Right lobe of liver (tissue), 6 donors: ENCODE measurements at regions not wholly inside any gene's neighbourhood (a gene's known extent, or its start where the extent isn't known, plus 50 kb on each side); places are given as distances from the start of the nearest gene placed in this dataset.

Experiments
- ATAC-seq, 4 donors: fragments of 200-7000 bp; cut with Tn5 transposase; one replicate each; pipeline ENCODE4 v1.9.1; 2020; ENCODE audit warnings: mild to moderate bottlenecking in 4 of 4, moderate library complexity in 4 of 4
- DNase-seq, 3 donors: peaks; one replicate each; pipeline ENCODE4 v3.0.0-alpha.2; 2020
- H3K27ac ChIP-seq, 3 donors: fragments of 200-600 bp; one replicate each; pipeline ENCODE4 v1.8.0; 2022
- H3K27me3 ChIP-seq, 2 donors: fragments of 200-600 bp; one replicate each; pipeline ENCODE4 v1.8.0; 2022
- H3K36me3 ChIP-seq, 4 donors: fragments of 200-600 bp; sonication (generic) in 1 of 4; one replicate each; pipeline versions ENCODE4 v1.5.1 to v1.8.0; 2017 to 2022; ENCODE audit warnings: control low read depth in 1 of 4
- H3K4me1 ChIP-seq, 4 donors: fragments of 200-600 bp; sonication (generic) in 1 of 4; one replicate each; pipeline versions ENCODE4 v1.5.1 to v1.8.0; 2017 to 2022; ENCODE audit warnings: control low read depth in 1 of 4
- H3K4me3 ChIP-seq, 3 donors: fragments of 200-600 bp; one replicate each; pipeline ENCODE4 v1.8.0; 2022
- H3K9me3 ChIP-seq, 4 donors: fragments of 200-600 bp; sonication (generic) in 1 of 4; one replicate each; pipeline versions ENCODE4 v1.5.1 to v1.8.0; 2017 to 2022; ENCODE audit warnings: control low read depth in 1 of 4
- CTCF ChIP-seq, 4 donors: fragments of 200-600 bp in 3 of 4; fragments of 450-650 bp in 1 of 4; IDR thresholded peaks; one replicate each; pipeline versions ENCODE4 v1.5.1 to v1.8.0; 2016 to 2022; ENCODE audit warnings: antibody characterized with exemption in 4 of 4, mild to moderate bottlenecking in 2 of 4
- POLR2A ChIP-seq: fragments of 450-650 bp; IDR thresholded peaks from one replicate; pipeline ENCODE4 v1.6.1; 2017; ENCODE audit warnings: antibody characterized with exemption, mild to moderate bottlenecking
- WGBS: methylation state at CpG from one replicate; pipeline ENCODE4 v1.1.6; 2018; ENCODE audit warnings: low coverage, low lambda C conversion rate; ENCODE audit not compliant: insufficient coverage; ENCODE audit errors: missing lambda C conversion rate; 5-methylcytosine and 5-hydroxymethylcytosine counted together
- intact Hi-C, 2 donors: fragments of 100-400 bp; cut with DNase I; formaldehyde crosslinking; loops; one replicate each; pipeline versions ENCODE4 v1.11.2 to v1.14.1; 2022
- donor health status: DM: no; HTN: yes; CAD: no.
- donor health status: DM: no; HTN: no; CAD: no.
- donor health status: DM: no; HTN: no; CAD: no.
- donor health status: DM: no; HTN: yes; CAD: no.
- donor health status: DM: no; HTN: yes; CAD: no.

- DNase-seq (no peak), ATAC-seq (no peak)
- intact Hi-C loops, result loop anchor here (10.0 kb wide), 1 partner anchor 728 kb away; no protein-coding TSS in a partner anchor
- no peaks in the 10 kb centered on the region for H3K27me3 ChIP-seq
- no peaks in the 10 kb centered on the region for H3K4me1 ChIP-seq
- TF ChIP-seq CTCF (IDR thresholded peaks at IDR 0.05) (no peak), POLR2A (no peak)
- H3K27ac ChIP-seq, result no peak overlapping the region
- H3K4me3 ChIP-seq, result no peak overlapping the region
- 18% methylated on average over 2 of the region's 10 CpGs for whole genome bisulfite sequencing
- no peaks in the 10 kb centered on the region for H3K9me3 ChIP-seq
- H3K36me3 ChIP-seq, result no peaks in the 10 kb centered on the region
These were observed 223.7 kb upstream of the CSF3R start for GRCh38 chr1:36706416-36706815.

GRCh38 chr1:36705629-36706028, 222.9 kb upstream of the CSF3R start:
- Histone ChIP-seq H3K4me1 (no peaks in the 10 kb centered on the region), H3K4me3 (no peak overlapping the region), H3K27ac (no peak overlapping the region), H3K27me3 (no peaks in the 10 kb centered on the region), H3K36me3 (no peaks in the 10 kb centered on the region), H3K9me3 (no peaks in the 10 kb centered on the region)
- ATAC-seq (no peak), DNase-seq (no peak)
- intact Hi-C loops, result loop anchor here (10.0 kb wide), 1 partner anchor 729 kb away; no protein-coding TSS in a partner anchor
- no peak for TF ChIP-seq POLR2A
- TF ChIP-seq CTCF (IDR thresholded peaks at IDR 0.05), result no peak
- WGBS, result no CpG with 5 or more reads among the region's 4 CpGs

- peak; percentile 71 to 78 (median 74) for DNase-seq
- intact Hi-C loops, result loop anchor here (10.0 kb wide), 1 partner anchor 731 kb away; no protein-coding TSS in a partner anchor
- Histone ChIP-seq H3K27me3 (no peaks in the 10 kb centered on the region), H3K4me1 (no peaks in the 10 kb centered on the region), H3K36me3 (no peaks in the 10 kb centered on the region), H3K9me3 (no peaks in the 10 kb centered on the region), H3K27ac (no peak overlapping the region), H3K4me3 (no peak overlapping the region)
- WGBS, result 15% methylated on average over 18 of the region's 19 CpGs
- ATAC-seq, result peak; percentile 92 to 97 (median 94)
- no peak for TF ChIP-seq POLR2A
- peak; percentile 65 to 91 (median 87) for TF ChIP-seq CTCF (IDR thresholded peaks at IDR 0.05)
These were observed 221.0 kb upstream of the CSF3R start for GRCh38 chr1:36703526-36704208.

- Histone ChIP-seq H3K27ac (no peak overlapping the region), H3K9me3 (no peaks in the 10 kb centered on the region), H3K36me3 (no peaks in the 10 kb centered on the region), H3K27me3 (no peaks in the 10 kb centered on the region), H3K4me1 (no peaks in the 10 kb centered on the region), H3K4me3 (no peak overlapping the region)
- 67% methylated on average over 5 of the region's 9 CpGs for WGBS
- DNase-seq, result no peak
- ATAC-seq, result no peak
- no peak for TF ChIP-seq POLR2A
- no peak for TF ChIP-seq CTCF (IDR thresholded peaks at IDR 0.05)
- intact Hi-C loops, result loop anchor here (10.0 kb wide), 1 partner anchor 732 kb away; no protein-coding TSS in a partner anchor
These were observed 220.2 kb upstream of the CSF3R start for GRCh38 chr1:36702963-36703362.
